GM20431 (cell line): ENCODE measurements at regions not wholly inside any gene's neighbourhood (a gene's known extent, or its start where the extent isn't known, plus 50 kb on each side); places are given as distances from the start of the nearest gene placed in this dataset.

Experiments used
- in situ Hi-C: fragments of 300-500 bp; cut with MseI, MboI; formaldehyde crosslinking; loops from one replicate; pipeline ENCODE4 v1.15.0; 2020; ENCODE audit warnings: low sequenced_read_pairs; ENCODE audit not compliant: unreplicated experiment

DNA sequence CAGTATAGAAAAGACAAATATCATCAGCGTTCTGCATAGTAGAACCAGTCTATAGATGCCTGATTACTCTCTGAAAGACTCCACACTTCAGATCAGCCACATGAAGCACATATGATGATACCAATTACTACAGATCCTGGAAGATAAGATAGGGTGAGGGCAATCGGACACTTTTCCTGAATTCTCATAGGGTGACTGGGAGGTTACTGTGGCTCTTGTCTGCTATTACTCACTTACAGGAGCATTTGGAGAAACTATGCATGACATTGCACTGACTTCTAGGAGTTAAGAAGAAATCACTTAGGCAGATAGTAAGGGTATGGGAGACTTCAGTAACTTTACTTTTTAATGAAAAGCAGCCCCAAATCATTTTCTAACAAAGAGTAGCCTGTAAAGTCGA is 1140.9 kb downstream of the XPNPEP1 start:
- in situ Hi-C loops, result no loop called here

DNA sequence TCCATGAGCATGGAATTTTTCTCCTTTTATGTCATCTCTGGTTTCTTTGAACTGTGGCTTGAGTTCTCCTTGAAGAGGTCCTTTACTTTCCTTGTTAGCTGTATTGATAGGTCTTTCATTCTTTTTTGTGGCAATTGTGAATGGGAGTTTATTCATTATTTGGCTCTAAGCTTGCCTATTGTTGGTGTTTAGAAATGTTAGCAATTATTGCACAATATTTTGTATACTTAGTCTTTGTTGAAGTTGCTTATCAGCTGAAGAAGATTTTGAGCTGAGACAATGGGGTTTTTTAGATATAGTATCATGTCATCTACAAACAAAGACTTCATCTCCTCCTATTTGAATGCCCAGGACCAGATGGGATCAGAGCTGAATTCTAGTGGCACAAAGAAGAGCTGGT is 1143.8 kb downstream of the XPNPEP1 start:
- in situ Hi-C loops, result no loop called here

DNA sequence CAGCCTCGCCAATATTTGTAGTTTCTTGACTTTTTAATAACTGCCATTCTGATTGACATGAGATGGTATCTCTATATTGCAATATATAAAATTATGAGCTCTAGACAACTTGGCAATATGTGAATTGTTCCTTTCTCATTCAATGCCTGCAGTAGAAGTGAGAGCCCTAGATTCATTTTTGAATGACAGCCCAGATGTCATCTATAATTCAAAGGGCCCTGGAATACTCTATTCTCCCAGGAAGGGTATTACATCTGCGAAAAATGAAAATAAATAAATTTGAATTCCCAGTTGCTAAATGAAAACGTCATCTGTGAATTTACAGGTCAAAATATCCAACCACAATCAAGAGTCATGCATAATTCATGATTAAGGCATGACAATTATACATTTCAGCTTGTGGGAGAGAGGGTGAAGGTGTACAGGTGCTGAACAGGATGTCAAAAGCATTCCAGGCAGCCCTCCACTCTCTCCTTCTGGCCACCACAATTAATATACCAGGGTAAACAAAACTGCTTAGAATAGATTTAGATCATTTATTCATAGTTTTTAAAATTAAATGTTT is 1147.3 kb downstream of the XPNPEP1 start:
- in situ Hi-C loops, result no loop called here

DNA sequence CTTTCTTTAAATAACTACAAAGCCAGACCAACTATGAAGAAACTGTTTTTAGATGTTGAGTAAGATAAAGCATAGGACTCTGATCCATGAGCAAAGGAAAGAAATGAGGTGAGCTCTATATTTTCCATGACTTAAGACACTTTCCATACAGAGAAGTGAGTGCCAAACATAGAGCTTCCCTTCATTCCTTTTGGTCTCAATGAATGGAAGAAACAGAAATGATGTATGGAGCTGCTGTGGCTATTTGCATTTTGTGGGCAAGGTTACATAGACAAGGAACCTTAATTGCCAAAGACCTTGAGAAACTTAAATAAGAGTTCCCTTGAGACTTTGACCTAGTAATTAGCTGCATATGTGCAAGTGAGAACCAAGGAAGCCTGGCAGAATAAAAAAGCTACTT is 1152.2 kb downstream of the XPNPEP1 start:
- in situ Hi-C loops, result no loop called here

DNA sequence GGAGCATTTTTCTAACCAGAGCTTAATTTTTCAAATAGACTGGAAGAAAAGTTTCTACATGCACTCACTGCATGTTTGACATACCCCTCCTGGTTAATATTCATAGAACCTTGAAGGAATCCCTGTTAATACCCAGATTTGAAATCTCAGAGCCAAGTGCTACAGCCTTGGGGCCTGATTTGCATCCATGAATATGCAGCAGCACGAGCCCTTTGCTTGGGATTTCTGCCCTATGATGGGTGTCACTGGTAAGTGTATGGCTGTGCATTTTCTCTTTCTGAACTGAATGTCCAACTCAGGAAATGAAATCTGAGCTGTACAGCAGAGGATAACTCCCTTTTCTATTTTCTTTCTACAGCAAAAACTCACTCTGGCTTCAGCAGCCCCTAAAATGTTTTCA is 1157.5 kb downstream of the XPNPEP1 start:
- in situ Hi-C loops, result no loop called here

DNA sequence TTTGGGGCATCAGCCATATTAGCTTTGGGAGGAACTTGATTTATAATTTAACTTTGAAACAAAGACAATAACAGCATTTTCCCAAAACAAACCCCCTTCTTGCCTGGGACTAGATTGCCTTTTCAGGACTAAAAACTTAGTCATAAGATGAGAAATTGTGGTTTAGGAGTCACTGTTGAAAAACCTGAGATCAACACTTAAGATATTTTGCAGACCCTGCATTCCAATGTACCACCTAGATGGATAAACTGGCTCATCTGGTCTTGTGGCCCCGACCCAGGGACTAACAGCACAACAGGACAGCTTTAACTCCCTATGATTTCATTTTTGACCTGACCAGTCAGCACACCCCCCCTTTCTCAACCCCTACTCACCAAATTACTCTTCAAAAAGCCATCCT is 1165.4 kb downstream of the XPNPEP1 start:
- in situ Hi-C loops, result no loop called here

- in situ Hi-C loops, result no loop called here
Observed at GRCh38 chr10:108755646-108756045, 1167.7 kb downstream of the XPNPEP1 start.

GRCh38 chr10:108753326-108753725 is 1170.0 kb downstream of the XPNPEP1 start:
- in situ Hi-C loops, result no loop called here

DNA sequence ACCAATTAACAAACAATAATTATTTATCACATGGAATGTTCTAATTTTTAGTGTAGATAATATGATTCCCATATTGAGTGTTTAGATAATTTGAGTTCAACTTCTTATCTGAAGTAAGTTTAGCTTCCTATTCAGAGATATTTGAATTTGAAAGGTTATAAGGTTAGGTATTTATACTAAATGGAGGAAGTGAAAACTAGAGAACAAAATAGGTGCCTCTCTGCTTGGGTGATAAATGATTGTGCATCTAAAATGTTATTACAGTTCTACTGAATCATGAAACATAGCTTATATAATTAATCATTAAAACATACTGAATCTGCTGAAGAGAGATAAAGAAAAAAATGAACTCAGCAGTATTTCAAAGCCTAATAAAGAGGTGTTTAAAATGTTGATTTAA is 1174.3 kb downstream of the XPNPEP1 start:
- in situ Hi-C loops, result no loop called here

- in situ Hi-C loops, result no loop called here
Observed at GRCh38 chr10:108736111-108736510, 1187.2 kb downstream of the XPNPEP1 start.

GRCh38 chr10:108735380-108735779 is 1187.9 kb downstream of the XPNPEP1 start:
- in situ Hi-C loops, result no loop called here

DNA sequence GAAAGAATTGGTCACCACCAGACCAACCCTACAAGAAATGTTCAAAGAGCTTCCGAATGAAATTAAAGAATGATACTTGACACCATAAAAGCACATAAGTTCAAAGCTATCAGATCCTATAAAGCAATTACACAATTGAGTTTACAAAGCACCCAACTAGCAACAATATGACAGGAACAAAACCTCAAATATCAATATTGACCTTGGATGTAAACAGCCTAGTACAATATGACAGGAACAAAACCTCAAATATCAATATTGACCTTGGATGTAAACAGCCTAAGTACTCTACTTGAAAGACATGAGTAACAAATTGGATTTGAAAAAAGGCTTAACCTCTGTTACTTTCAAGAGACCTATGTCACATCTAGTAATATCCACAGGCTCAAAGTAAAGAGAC is 1201.4 kb downstream of the XPNPEP1 start:
- in situ Hi-C loops, result no loop called here

DNA sequence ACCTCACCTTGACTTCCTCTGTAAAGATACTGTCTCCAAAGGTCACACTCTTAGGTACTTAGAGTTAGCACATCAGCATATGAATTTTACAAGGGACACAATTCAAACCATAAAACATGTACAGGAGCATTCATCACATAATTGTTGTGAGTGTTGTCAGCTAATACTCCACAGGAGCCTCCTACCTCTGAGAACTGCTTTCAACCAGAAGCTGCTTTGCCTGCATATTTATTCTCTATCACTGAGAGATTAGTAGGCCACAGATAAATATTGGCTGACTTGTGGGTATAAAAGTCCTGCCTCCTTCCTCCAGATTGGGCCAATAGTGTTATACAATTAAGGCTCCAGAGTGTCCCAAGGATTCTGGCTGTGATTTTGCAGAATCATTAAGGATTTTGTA is 1207.0 kb downstream of the XPNPEP1 start:
- in situ Hi-C loops, result no loop called here

GRCh38 chr10:108709927-108710722 is 1213.2 kb downstream of the XPNPEP1 start:
- in situ Hi-C loops, result no loop called here

GRCh38 chr10:108708363-108708762 is 1214.9 kb downstream of the XPNPEP1 start:
- in situ Hi-C loops, result no loop called here

- in situ Hi-C loops, result no loop called here
Observed at GRCh38 chr10:108696792-108697477, 1226.4 kb downstream of the XPNPEP1 start.

DNA sequence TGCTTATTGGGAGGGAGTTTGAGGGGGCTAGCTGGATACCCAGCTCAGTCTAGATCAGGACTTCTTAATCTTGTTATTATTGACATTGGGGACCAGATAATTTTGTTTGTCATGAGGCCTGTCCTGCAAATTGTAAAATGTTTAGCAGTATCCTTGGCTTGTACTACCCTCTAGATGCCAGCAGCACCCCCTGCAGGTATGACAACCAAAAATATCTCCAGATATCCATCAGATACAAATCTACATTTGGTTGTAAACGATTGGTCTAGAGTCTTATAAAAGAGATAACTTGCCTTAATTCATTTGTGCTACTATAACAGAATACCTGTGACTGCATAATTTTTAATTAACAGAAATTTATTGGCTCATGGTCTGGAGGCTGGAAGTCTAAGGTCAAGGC is 1232.2 kb downstream of the XPNPEP1 start:
- in situ Hi-C loops, result no loop called here

- in situ Hi-C loops, result no loop called here
Observed at GRCh38 chr10:108690530-108690929, 1232.8 kb downstream of the XPNPEP1 start.

DNA sequence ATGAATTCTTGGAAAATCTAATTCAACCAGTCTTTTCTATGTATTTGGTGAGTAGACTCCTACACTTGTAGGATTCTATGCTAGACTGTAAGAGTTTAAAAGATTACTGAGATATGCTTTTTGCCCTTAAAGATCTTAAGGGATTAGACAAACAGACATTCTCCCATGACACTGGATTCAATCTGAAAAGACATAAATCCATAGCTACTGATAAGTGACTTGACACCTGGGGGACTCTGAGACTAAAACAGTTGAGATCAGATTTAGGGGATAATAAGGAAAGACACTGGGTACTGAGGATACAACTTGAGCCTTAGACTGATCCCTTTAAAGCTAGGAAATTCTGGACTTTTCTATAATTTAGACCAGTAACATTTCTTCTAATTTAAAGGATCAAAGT is 1233.4 kb downstream of the XPNPEP1 start:
- in situ Hi-C loops, result no loop called here

DNA sequence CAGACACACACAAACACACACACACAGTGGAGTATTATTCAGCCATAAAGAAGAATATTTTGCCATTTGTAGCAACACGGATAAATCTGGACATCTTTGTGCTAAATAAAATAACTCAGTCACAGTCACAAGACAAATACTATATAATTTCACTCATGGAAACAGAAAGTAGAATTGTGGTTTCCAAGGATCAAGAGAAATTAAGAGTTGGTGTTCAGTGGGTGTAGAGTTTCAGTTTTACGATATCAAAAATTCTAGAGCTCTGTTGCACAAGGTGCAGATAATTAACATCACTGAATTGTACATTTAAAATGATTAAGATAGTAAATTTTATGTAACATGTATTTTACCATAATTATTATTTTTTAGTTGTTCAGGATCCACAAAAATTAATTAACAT is 1235.0 kb downstream of the XPNPEP1 start:
- in situ Hi-C loops, result no loop called here

DNA sequence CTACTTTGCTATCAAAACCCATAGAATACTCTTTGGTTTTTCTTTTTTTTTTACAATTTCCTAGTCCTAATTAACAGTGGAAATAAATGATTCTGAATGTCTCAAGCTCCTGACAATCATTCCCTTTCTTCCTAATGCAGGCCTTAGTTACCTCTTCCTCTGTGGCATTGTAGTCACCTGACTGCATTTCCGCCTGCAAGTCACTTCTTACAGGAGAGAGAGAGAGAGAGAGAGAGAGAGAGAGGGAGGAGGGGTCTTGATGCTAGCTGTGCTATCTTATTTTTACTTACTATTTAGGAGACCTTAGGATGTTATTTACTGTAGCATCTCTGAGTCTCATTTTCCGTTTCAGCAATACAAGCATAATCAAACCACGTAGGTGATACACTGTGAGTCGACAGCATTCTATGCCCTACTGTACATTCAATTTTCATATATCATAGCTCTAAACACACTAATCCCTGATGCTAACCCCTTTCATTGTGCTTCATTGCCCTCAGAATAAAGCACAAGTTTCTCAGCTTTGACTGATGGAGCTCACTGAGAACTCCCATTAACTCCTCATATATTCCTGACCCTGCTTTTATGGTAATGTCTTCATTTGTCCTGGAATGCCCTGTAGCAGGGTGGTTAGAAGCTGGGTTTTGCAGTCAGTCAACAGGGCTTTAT is 1237.3 kb downstream of the XPNPEP1 start:
- in situ Hi-C loops, result no loop called here
